HepG2 (cell line): ENCODE measurements at regions not wholly inside any gene's neighbourhood (a gene's known extent, or its start where the extent isn't known, plus 50 kb on each side); places are given as distances from the start of the nearest gene placed in this dataset.

Experiments
- ATAC-seq: fragments of 200-7000 bp; cut with Tn5 transposase; 3 replicates; pipeline ENCODE4 v1.9.1; 2020; ENCODE audit warnings: mild to moderate bottlenecking, moderate library complexity
- BruUV-seq: library from RNA; stranded (reverse); fragments of 400-500 nt; replicated peaks from 2 replicates; lab custom pipeline; 2021; lab: Mats Ljungman, UMichigan
- CTCF ChIA-PET: fragments of 300-600 bp; formaldehyde crosslinking; extraction: SDS; loops from one replicate; lab custom pipeline; 2021; ENCODE audit warnings: low total read pairs, inconsistent platforms, low intra/inter-chr PET ratio; lab: Yijun Ruan, JAX
- POLR2A ChIA-PET: fragments of 350-600 bp; sonication (Branson Sonifier 250); formaldehyde crosslinking; loops from one replicate; lab custom pipeline; 2020; ENCODE audit warnings: antibody characterized with exemption, inconsistent platforms; lab: Yijun Ruan, JAX
- DNase-seq: peaks from one replicate; pipeline ENCODE4 v3.0.0-alpha.2; 2015; ENCODE audit warnings: low spot score
- FAIRE-seq: peaks from 3 replicates; lab custom pipeline; 2011; peaks lifted over from hg19 to GRCh38; lab: Jason Lieb, UNC
- H2AFZ ChIP-seq: one replicate; pipeline ENCODE4 v1.6.1; 2011; ENCODE audit warnings: low read length, inconsistent platforms
- H3K27ac ChIP-seq: fragments of 300-600 bp; 3 replicates; pipeline ENCODE4 v1.8.0; 2011; ENCODE audit warnings: mixed run types, mild to moderate bottlenecking, mixed read lengths, low read length, inconsistent platforms; ENCODE audit not compliant: insufficient read depth; ENCODE audit errors: extremely low read length
- H3K27me3 ChIP-seq, 2 experiments: fragments of 200-600 bp in 1 of 2; 2 replicates in 1 of 2; 3 replicates in 1 of 2; pipeline versions ENCODE4 v1.6.0 to v1.8.0; 2011; ENCODE audit warnings: low read length in 2 of 2, mild to moderate bottlenecking in 2 of 2, moderate library complexity in 2 of 2, inconsistent platforms in 1 of 2; ENCODE audit not compliant: insufficient read depth in 2 of 2, control insufficient read depth in 1 of 2
- H3K36me3 ChIP-seq, 2 experiments: fragments of 200-600 bp in 1 of 2; replicated peaks in 1 of 2; 2 replicates in 1 of 2; 3 replicates in 1 of 2; pipeline versions ENCODE4 v1.5.1 to v1.8.0; 2011; ENCODE audit warnings: low read length in 2 of 2, inconsistent platforms in 1 of 2; ENCODE audit not compliant: insufficient read depth in 2 of 2, control insufficient read depth in 1 of 2
- H3K4me1 ChIP-seq: 2 replicates; pipeline ENCODE4 v1.5.1; 2012; ENCODE audit warnings: low read length, inconsistent platforms; ENCODE audit not compliant: insufficient read depth
- H3K4me2 ChIP-seq: 2 replicates; pipeline ENCODE4 v1.6.0; 2011; ENCODE audit warnings: low read depth, low read length, inconsistent platforms
- H3K4me3 ChIP-seq, 3 experiments: fragments of 200-600 bp in 1 of 3; sonication (generic), shearing (Covaris generic) in 1 of 3; replicated peaks in 1 of 3; 2 replicates each; pipeline ENCODE4 v1.5.1; 2011 to 2016; ENCODE audit warnings: low read length in 3 of 3, inconsistent platforms in 2 of 3, low read depth in 2 of 3, mild to moderate bottlenecking in 2 of 3, control low read depth in 1 of 3, mixed read lengths in 1 of 3; ENCODE audit not compliant: insufficient read depth in 1 of 3
- H3K79me2 ChIP-seq: one replicate; pipeline ENCODE4 v1.6.1; 2011; ENCODE audit warnings: low read length, inconsistent platforms; ENCODE audit not compliant: insufficient read depth
- H3K9ac ChIP-seq: 2 replicates; pipeline ENCODE4 v1.6.0; 2011; ENCODE audit warnings: mild to moderate bottlenecking, low read depth, low read length, inconsistent platforms; ENCODE audit not compliant: insufficient read depth
- H3K9me3 ChIP-seq: 2 replicates; pipeline ENCODE4 v1.5.1; 2012; ENCODE audit warnings: mild to moderate bottlenecking, low read length
- H4K20me1 ChIP-seq: 2 replicates; pipeline ENCODE4 v1.6.0; 2011; ENCODE audit warnings: inconsistent platforms, mild to moderate bottlenecking, low read length, moderate library complexity; ENCODE audit not compliant: insufficient read depth
- MED1 ChIP-seq: sonication (generic); formaldehyde crosslinking; IDR thresholded peaks from 2 replicates; pipeline ENCODE4 v1.4.0; 2020; ENCODE audit warnings: missing genetic modification reagents
- in situ Hi-C: cut with HindIII; loops from 2 replicates; pipeline ENCODE4 v1.10.0; 2017; ENCODE audit warnings: low pct_unique_long_range_greater_than_20kb; ENCODE audit not compliant: extremely low pct_ligation_motif_present
- intact Hi-C: fragments of 100-400 bp; cut with micrococcal nuclease; formaldehyde crosslinking; loops from one replicate; pipeline ENCODE4 v1.10.0; 2022; ENCODE audit not compliant: unreplicated experiment
- TF ChIP-seq, protein P1 (sequence below): sonication (generic); formaldehyde crosslinking; conservative IDR thresholded peaks from 2 replicates; pipeline ENCODE4 v1.4.0; 2020; ENCODE audit warnings: missing genetic modification reagents
- TF ChIP-seq, protein P2 (sequence below): sonication (generic); formaldehyde crosslinking; IDR thresholded peaks from 2 replicates; pipeline ENCODE4 v1.4.0; 2020; ENCODE audit warnings: mild to moderate bottlenecking, missing genetic modification reagents
- TF ChIP-seq, protein P3 (sequence below): sonication (generic); formaldehyde crosslinking; IDR thresholded peaks from 2 replicates; pipeline ENCODE4 v1.4.0; 2020; ENCODE audit warnings: missing genetic modification reagents, borderline replicate concordance

DNA sequence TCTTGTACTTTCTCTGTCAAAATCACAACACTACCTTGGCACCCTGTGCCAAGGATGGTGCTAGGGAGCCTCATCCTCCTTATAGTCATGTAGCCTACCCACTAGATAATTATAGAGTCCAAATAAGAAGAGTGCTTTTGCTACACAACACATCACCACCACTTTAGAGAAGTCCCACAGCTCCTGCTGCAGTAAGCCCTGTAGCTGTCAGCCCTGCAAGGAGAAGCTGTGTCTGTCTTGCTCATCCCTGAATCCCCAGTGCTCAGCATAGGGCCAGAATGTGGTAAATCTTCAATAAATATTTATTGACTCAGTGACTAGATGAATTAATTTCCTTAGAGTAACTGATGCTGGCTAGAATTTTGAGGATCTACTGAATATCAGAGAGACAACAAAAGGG is 190.8 kb downstream of the ZNF621 start:
- no peaks in the 10 kb centered on the region for H3K79me2 ChIP-seq
- no peak for DNase-seq
- no peak overlapping the region for H3K4me2 ChIP-seq
- H3K27ac ChIP-seq, result no peak overlapping the region
- no peaks in the 10 kb centered on the region for H3K9me3 ChIP-seq
- H3K9ac ChIP-seq, result no peak overlapping the region
- TF ChIP-seq, protein P1, sequence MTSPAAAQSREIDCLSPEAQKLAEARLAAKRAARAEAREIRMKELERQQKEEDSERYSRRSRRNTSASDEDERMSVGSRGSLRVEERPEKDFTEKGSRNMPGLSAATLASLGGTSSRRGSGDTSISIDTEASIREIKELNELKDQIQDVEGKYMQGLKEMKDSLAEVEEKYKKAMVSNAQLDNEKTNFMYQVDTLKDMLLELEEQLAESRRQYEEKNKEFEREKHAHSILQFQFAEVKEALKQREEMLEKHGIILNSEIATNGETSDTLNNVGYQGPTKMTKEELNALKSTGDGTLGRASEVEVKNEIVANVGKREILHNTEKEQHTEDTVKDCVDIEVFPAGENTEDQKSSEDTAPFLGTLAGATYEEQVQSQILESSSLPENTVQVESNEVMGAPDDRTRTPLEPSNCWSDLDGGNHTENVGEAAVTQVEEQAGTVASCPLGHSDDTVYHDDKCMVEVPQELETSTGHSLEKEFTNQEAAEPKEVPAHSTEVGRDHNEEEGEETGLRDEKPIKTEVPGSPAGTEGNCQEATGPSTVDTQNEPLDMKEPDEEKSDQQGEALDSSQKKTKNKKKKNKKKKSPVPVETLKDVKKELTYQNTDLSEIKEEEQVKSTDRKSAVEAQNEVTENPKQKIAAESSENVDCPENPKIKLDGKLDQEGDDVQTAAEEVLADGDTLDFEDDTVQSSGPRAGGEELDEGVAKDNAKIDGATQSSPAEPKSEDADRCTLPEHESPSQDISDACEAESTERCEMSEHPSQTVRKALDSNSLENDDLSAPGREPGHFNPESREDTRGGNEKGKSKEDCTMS (CRISPR knock-in tag), result no peak
- TF ChIP-seq, protein P2, sequence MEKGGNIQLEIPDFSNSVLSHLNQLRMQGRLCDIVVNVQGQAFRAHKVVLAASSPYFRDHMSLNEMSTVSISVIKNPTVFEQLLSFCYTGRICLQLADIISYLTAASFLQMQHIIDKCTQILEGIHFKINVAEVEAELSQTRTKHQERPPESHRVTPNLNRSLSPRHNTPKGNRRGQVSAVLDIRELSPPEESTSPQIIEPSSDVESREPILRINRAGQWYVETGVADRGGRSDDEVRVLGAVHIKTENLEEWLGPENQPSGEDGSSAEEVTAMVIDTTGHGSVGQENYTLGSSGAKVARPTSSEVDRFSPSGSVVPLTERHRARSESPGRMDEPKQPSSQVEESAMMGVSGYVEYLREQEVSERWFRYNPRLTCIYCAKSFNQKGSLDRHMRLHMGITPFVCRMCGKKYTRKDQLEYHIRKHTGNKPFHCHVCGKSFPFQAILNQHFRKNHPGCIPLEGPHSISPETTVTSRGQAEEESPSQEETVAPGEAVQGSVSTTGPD (CRISPR knock-in tag), result no peak
- TF ChIP-seq, protein P3, sequence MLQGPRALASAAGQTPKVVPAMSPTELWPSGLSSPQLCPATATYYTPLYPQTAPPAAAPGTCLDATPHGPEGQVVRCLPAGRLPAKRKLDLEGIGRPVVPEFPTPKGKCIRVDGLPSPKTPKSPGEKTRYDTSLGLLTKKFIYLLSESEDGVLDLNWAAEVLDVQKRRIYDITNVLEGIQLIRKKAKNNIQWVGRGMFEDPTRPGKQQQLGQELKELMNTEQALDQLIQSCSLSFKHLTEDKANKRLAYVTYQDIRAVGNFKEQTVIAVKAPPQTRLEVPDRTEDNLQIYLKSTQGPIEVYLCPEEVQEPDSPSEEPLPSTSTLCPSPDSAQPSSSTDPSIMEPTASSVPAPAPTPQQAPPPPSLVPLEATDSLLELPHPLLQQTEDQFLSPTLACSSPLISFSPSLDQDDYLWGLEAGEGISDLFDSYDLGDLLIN (CRISPR knock-in tag), result no peak
- no peak for TF ChIP-seq MED1 (CRISPR knock-in tag)
- TF ChIP-seq, all 625 proteins: peak for 0
- BruUV-seq, result no TSS peak
- intact Hi-C loops, result no loop called here
- no peak overlapping the region for H3K4me3 ChIP-seq
- no peaks in the 10 kb centered on the region for H4K20me1 ChIP-seq
- in situ Hi-C loops, result no loop called here
- FAIRE-seq, result no peak
- H3K27me3 ChIP-seq, result peaks cover 0 to 8% of the 10 kb centered on the region in 2 experiments; a peak in 2 of 5 replicates
- no peaks in the 10 kb centered on the region for H3K36me3 ChIP-seq
- CTCF ChIA-PET, result no interaction called here
- POLR2A ChIA-PET, result no interaction called here
- ATAC-seq, result no peak
- H3K4me1 ChIP-seq, result peaks cover 11% of the 10 kb centered on the region
- no peak overlapping the region for H2AFZ ChIP-seq
